ENCODE measurements at regions not wholly inside any gene's neighbourhood (a gene's known extent, or its start where the extent isn't known, plus 50 kb on each side); places are given as distances from the start of the nearest gene placed in this dataset.
A peak's percentile ranks its signal among the peaks of the same experiment; 100 is the strongest.

GRCh38 chr18:72180689-72181088 lies 363.5 kb downstream of the CBLN2 start:
- Mint-ChIP-seq H3K36me3 (no peaks in the 10 kb centered on the region), H3K4me1 (ENCODE audit: unreplicated experiment) (no peaks in the 10 kb centered on the region), H3K27ac (no peak overlapping the region), H3K4me3 (no peak overlapping the region), H3K27me3 (no peaks in the 10 kb centered on the region), H3K9me3 (peaks cover 4% of the 10 kb centered on the region)
- TF ChIP-seq, protein P1, sequence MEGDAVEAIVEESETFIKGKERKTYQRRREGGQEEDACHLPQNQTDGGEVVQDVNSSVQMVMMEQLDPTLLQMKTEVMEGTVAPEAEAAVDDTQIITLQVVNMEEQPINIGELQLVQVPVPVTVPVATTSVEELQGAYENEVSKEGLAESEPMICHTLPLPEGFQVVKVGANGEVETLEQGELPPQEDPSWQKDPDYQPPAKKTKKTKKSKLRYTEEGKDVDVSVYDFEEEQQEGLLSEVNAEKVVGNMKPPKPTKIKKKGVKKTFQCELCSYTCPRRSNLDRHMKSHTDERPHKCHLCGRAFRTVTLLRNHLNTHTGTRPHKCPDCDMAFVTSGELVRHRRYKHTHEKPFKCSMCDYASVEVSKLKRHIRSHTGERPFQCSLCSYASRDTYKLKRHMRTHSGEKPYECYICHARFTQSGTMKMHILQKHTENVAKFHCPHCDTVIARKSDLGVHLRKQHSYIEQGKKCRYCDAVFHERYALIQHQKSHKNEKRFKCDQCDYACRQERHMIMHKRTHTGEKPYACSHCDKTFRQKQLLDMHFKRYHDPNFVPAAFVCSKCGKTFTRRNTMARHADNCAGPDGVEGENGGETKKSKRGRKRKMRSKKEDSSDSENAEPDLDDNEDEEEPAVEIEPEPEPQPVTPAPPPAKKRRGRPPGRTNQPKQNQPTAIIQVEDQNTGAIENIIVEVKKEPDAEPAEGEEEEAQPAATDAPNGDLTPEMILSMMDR (conservative IDR thresholded peaks at IDR 0.05): no peak
- DNase-seq (ENCODE audit: extremely low spot score, unreplicated experiment): no peak

GRCh38 chr18:72174972-72175649 lies 369.0 kb downstream of the CBLN2 start:
- H3K27ac Mint-ChIP-seq: no peak overlapping the region
- no peaks in the 10 kb centered on the region for H3K27me3 Mint-ChIP-seq
- no peak for DNase-seq (ENCODE audit: extremely low spot score, unreplicated experiment)
- no peaks in the 10 kb centered on the region for H3K4me1 Mint-ChIP-seq (ENCODE audit: unreplicated experiment)
- H3K9me3 Mint-ChIP-seq: peaks cover 4% of the 10 kb centered on the region
- TF ChIP-seq, protein P1 (conservative IDR thresholded peaks at IDR 0.05): no peak
- H3K4me3 Mint-ChIP-seq: no peak overlapping the region
- H3K36me3 Mint-ChIP-seq: no peaks in the 10 kb centered on the region

- no peak for DNase-seq (ENCODE audit: extremely low spot score, unreplicated experiment)
- H3K4me3 Mint-ChIP-seq: no peak overlapping the region
- H3K36me3 Mint-ChIP-seq: no peaks in the 10 kb centered on the region
- no peaks in the 10 kb centered on the region for H3K4me1 Mint-ChIP-seq (ENCODE audit: unreplicated experiment)
- peaks cover 4% of the 10 kb centered on the region for H3K9me3 Mint-ChIP-seq
- no peak overlapping the region for H3K27ac Mint-ChIP-seq
- no peaks in the 10 kb centered on the region for H3K27me3 Mint-ChIP-seq
- TF ChIP-seq, protein P1 (conservative IDR thresholded peaks at IDR 0.05): no peak
Measured at GRCh38 chr18:72171596-72171995, 372.5 kb downstream of the CBLN2 start.

DNA sequence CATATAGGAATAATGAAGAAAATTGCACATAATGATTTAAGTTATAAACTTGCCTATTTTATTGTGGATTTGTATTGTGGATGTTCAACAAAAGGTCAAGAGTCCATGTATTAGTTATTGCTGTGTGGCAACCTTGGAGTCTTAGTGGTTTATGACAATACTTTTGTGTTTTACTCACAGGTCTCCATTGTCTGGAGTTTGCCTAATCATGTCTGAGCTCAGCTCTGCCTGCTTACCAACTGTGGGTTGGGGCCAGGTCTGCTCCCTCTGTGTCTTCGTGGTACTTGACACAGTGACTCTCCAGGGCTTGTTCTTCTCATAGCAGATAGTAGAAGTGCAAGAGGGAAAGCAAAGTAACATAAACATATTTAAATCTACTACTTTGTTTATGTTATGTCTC lies 382.5 kb downstream of the CBLN2 start:
- Mint-ChIP-seq H3K27me3 (no peaks in the 10 kb centered on the region), H3K4me1 (ENCODE audit: unreplicated experiment) (no peaks in the 10 kb centered on the region), H3K4me3 (no peak overlapping the region), H3K27ac (no peak overlapping the region), H3K9me3 (no peaks in the 10 kb centered on the region), H3K36me3 (no peaks in the 10 kb centered on the region)
- DNase-seq (ENCODE audit: extremely low spot score, unreplicated experiment): no peak
- TF ChIP-seq, protein P1 (conservative IDR thresholded peaks at IDR 0.05): no peak

- Mint-ChIP-seq H3K27me3 (no peaks in the 10 kb centered on the region), H3K36me3 (no peaks in the 10 kb centered on the region), H3K27ac (no peak overlapping the region), H3K4me1 (ENCODE audit: unreplicated experiment) (no peaks in the 10 kb centered on the region), H3K4me3 (peak overlapping the region; percentile 32), H3K9me3 (no peaks in the 10 kb centered on the region)
- TF ChIP-seq, protein P1 (conservative IDR thresholded peaks at IDR 0.05): no peak
- no peak for DNase-seq (ENCODE audit: extremely low spot score, unreplicated experiment)
Measured at GRCh38 chr18:72160510-72161445, 383.4 kb downstream of the CBLN2 start.

Measured in type B pancreatic cell (in vitro differentiated cells).